Upper lobe of left lung (tissue), 6 donors: ENCODE measurements at regions not wholly inside any gene's neighbourhood (a gene's known extent, or its start where the extent isn't known, plus 50 kb on each side); places are given as distances from the start of the nearest gene placed in this dataset.
A peak's percentile ranks its signal among the peaks of the same experiment; 100 is the strongest.

Source experiments
- ATAC-seq, 2 donors: fragments of 200-7000 bp; cut with Tn5 transposase; one replicate each; pipeline ENCODE4 v1.9.1; 2022; ENCODE audit warnings: mild to moderate bottlenecking in 2 of 2, moderate library complexity in 2 of 2; ENCODE audit not compliant: low FRiP score in 2 of 2
- DNase-seq, 2 donors: peaks; one replicate each; pipeline ENCODE4 v3.0.0-alpha.2; 2019 to 2020
- H3K27ac ChIP-seq, 4 donors: fragments of 200-600 bp; sonication (generic); one replicate each; pipeline ENCODE4 v1.5.1; 2016 to 2019
- H3K27me3 ChIP-seq, 4 donors: fragments of 200-600 bp; sonication (generic); one replicate each; pipeline ENCODE4 v1.5.1; 2017 to 2019
- H3K36me3 ChIP-seq, 4 donors: fragments of 200-600 bp; sonication (generic); one replicate each; pipeline ENCODE4 v1.5.1; 2016 to 2019
- H3K4me1 ChIP-seq, 4 donors: fragments of 200-600 bp; sonication (generic); one replicate each; pipeline ENCODE4 v1.5.1; 2018 to 2019
- H3K4me3 ChIP-seq, 4 donors: fragments of 200-600 bp; sonication (generic); one replicate each; pipeline ENCODE4 v1.5.1; 2017 to 2019; ENCODE audit warnings: mild to moderate bottlenecking in 2 of 4, moderate library complexity in 1 of 4
- H3K9me3 ChIP-seq, 4 donors: fragments of 200-600 bp; sonication (generic); one replicate each; pipeline ENCODE4 v1.5.1; 2018 to 2019
- EP300 ChIP-seq, 4 donors: sonication (generic); formaldehyde crosslinking; IDR thresholded peaks; one replicate each; pipeline ENCODE4 v1.5.1; 2017; ENCODE audit warnings: antibody characterized with exemption in 4 of 4, control low read depth in 2 of 4
- POLR2A ChIP-seq, 4 donors: fragments of 450-650 bp; IDR thresholded peaks; one replicate each; pipeline ENCODE4 v1.5.1; 2016 to 2017; ENCODE audit warnings: antibody characterized with exemption in 4 of 4, mild to moderate bottlenecking in 2 of 4
- POLR2AphosphoS5 ChIP-seq, 2 donors: sonication (generic); formaldehyde crosslinking; IDR thresholded peaks; one replicate each; pipeline ENCODE4 v1.5.1; 2017; ENCODE audit warnings: antibody characterized with exemption in 2 of 2
- WGBS, 2 donors: methylation state at CpG; one replicate each; pipeline ENCODE4 v1.1.5; 2017 to 2018; 5-methylcytosine and 5-hydroxymethylcytosine counted together
- TF ChIP-seq, protein P1 (sequence below), 6 experiments: fragments of 450-650 bp in 4 of 6; fragments of 200-600 bp in 2 of 6; sonication (generic) in 2 of 6; IDR thresholded peaks; one replicate each; pipeline ENCODE4 v1.5.1; 2016 to 2019; ENCODE audit warnings: antibody characterized with exemption in 6 of 6
- donor health status: DM: no; HTN: no; CAD: no; lungs with moderate emphysema.
- donor health status: DM: no; HTN: yes; CAD: no; lungs with severe emphysema.

DNA sequence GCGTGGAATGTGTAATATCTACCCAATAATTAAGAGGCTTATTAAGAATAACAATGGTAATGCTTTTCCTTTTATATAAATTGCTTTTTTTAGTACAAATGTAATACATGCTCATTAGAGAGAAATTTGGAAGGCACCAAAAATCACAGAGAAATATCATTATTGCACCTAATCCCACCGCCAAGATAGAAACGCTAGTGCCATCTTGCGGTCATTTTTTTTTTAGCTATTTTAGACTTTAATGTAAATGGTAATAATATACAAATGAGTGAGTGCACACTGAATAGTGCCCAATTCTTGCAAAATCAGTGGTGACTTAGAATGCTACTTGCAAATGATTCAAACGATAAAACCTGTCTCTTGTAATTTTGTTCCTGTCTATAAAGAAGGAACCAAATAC is 576.8 kb upstream of the TMEM132C start:
- WGBS, 2 donors = 48 to 63% methylated on average over 5 of the region's 5 CpGs

DNA sequence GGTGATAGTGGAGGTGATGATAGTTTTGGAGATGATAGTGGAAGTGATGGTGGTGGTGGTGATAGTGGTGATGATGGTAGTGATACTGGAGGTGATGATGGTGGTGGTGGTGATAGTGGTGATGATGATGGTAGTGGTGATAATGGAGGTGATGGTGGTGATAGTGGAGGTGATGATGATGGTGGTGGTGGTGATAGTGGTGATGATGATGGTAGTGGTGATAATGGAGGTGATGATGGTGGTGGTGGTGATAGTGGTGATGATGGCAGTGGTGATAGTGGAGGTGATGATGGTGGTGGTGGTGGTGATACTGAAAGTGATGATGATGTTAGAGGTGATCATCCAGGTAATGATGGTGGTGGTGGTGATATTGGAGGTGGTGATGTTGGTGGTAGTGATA is 570.0 kb upstream of the TMEM132C start:
- H3K4me1 ChIP-seq = no peaks in the 10 kb centered on the region
- no peak overlapping the region for H3K4me3 ChIP-seq
- no peaks in the 10 kb centered on the region for H3K36me3 ChIP-seq
- TF ChIP-seq POLR2AphosphoS5 (IDR thresholded peaks at IDR 0.05) = no peak
- no peak for TF ChIP-seq EP300 (IDR thresholded peaks at IDR 0.05)
- no peak for TF ChIP-seq POLR2A (IDR thresholded peaks at IDR 0.05)
- TF ChIP-seq, protein P1, sequence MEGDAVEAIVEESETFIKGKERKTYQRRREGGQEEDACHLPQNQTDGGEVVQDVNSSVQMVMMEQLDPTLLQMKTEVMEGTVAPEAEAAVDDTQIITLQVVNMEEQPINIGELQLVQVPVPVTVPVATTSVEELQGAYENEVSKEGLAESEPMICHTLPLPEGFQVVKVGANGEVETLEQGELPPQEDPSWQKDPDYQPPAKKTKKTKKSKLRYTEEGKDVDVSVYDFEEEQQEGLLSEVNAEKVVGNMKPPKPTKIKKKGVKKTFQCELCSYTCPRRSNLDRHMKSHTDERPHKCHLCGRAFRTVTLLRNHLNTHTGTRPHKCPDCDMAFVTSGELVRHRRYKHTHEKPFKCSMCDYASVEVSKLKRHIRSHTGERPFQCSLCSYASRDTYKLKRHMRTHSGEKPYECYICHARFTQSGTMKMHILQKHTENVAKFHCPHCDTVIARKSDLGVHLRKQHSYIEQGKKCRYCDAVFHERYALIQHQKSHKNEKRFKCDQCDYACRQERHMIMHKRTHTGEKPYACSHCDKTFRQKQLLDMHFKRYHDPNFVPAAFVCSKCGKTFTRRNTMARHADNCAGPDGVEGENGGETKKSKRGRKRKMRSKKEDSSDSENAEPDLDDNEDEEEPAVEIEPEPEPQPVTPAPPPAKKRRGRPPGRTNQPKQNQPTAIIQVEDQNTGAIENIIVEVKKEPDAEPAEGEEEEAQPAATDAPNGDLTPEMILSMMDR (IDR thresholded peaks at IDR 0.05) = no peak
- H3K27ac ChIP-seq = no peak overlapping the region
- no peak for DNase-seq
- ATAC-seq = peak in 1 of 2 donors; percentile 71
- no peaks in the 10 kb centered on the region for H3K27me3 ChIP-seq
- no peaks in the 10 kb centered on the region for H3K9me3 ChIP-seq

More for the DNA sequence above, 576.8 kb upstream of the TMEM132C start:
- no peaks in the 10 kb centered on the region for H3K4me1 ChIP-seq
- ATAC-seq (no peak), DNase-seq (no peak)
- H3K36me3 ChIP-seq = no peaks in the 10 kb centered on the region
- no peak for TF ChIP-seq POLR2AphosphoS5 (IDR thresholded peaks at IDR 0.05)
- TF ChIP-seq, protein P1 (IDR thresholded peaks at IDR 0.05) = no peak
- no peak for TF ChIP-seq EP300 (IDR thresholded peaks at IDR 0.05)
- no peak for TF ChIP-seq POLR2A (IDR thresholded peaks at IDR 0.05)
- H3K9me3 ChIP-seq = no peaks in the 10 kb centered on the region
- no peaks in the 10 kb centered on the region for H3K27me3 ChIP-seq
- H3K27ac ChIP-seq = no peak overlapping the region
- no peak overlapping the region for H3K4me3 ChIP-seq

DNA sequence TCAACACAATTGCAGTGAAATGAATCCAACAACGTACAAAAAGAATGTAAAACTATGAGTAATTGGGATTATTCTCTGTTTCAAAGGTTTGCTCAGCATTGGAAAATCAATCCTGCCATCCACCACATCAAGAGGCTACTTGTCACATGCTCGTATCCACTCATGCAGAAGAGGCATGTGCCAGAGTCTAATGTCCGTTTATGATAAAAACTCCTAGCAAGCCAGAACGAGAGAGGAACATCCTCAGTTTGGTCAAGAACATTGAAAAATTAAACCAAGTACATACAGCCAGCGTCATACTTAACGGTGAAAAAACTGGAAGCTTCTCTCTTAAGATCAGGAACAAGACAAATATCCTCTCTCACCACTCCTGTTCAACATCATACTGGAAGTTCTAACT is 563.9 kb upstream of the TMEM132C start:
- DNase-seq = no peak
- TF ChIP-seq EP300 (IDR thresholded peaks at IDR 0.05) (no peak), POLR2AphosphoS5 (IDR thresholded peaks at IDR 0.05) (no peak), POLR2A (IDR thresholded peaks at IDR 0.05) (no peak)
- TF ChIP-seq, protein P1 (IDR thresholded peaks at IDR 0.05) = no peak
- Histone ChIP-seq H3K27ac (no peak overlapping the region), H3K4me1 (no peaks in the 10 kb centered on the region), H3K4me3 (no peak overlapping the region), H3K36me3 (no peaks in the 10 kb centered on the region), H3K9me3 (no peaks in the 10 kb centered on the region), H3K27me3 (no peaks in the 10 kb centered on the region)
- 68 to 71% methylated on average over 6 of the region's 6 CpGs for WGBS, 2 donors
- ATAC-seq = no peak

DNA sequence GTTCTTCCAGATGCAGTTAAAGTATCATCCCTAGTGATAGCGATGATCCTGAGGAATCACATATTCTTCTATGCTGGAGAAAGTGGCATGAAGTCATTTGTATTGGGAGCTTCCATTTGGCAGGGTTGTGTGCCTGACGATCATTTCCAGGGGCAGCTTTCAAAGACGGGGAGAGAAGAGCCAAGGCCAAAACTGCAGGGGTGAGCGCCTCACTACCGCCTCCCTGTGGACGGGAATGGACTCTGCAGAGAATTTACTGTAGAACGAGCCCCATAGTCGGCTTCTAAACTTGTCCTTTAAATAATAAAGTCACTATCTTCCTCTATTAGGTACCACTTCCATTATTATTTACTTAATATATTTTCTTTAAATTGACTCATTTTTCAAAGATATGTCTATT is 555.9 kb upstream of the TMEM132C start:
- no peak for DNase-seq
- Histone ChIP-seq H3K27ac (no peak overlapping the region), H3K4me1 (no peaks in the 10 kb centered on the region), H3K36me3 (no peaks in the 10 kb centered on the region), H3K27me3 (no peaks in the 10 kb centered on the region), H3K4me3 (no peak overlapping the region), H3K9me3 (no peaks in the 10 kb centered on the region)
- 52 to 53% methylated on average over 8 of the region's 8 CpGs for WGBS, 2 donors
- TF ChIP-seq, protein P1 (IDR thresholded peaks at IDR 0.05) = no peak
- no peak for TF ChIP-seq EP300 (IDR thresholded peaks at IDR 0.05)
- ATAC-seq = no peak

DNA sequence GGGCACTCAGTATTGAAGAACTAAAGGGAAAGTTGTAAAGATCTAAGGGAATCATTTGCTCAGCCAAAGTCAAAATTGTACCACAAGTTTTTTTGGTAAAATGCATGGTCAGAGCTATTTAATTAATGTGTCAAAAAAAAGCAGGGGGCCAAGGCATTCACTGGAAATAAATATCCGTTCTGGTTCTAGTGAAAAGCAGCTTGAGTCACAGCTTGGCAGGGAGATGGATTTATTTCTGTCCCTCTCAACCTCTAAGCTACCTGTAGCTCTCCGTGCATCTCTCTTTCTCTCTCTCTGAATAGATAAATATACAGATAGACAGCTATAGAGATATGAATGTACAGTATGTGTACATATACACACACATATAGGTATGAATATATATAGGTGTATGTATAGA is 554.4 kb upstream of the TMEM132C start:
- no peak for ATAC-seq
- Histone ChIP-seq H3K4me3 (no peak overlapping the region), H3K27me3 (no peaks in the 10 kb centered on the region), H3K9me3 (no peaks in the 10 kb centered on the region), H3K27ac (no peak overlapping the region), H3K4me1 (no peaks in the 10 kb centered on the region), H3K36me3 (no peaks in the 10 kb centered on the region)
- 61 to 80% methylated on average over 2 of the region's 2 CpGs for WGBS, 2 donors
- DNase-seq = no peak
- no peak for TF ChIP-seq POLR2A (IDR thresholded peaks at IDR 0.05)
- TF ChIP-seq, protein P1 (IDR thresholded peaks at IDR 0.05) = no peak
- TF ChIP-seq EP300 (IDR thresholded peaks at IDR 0.05) = no peak
- TF ChIP-seq POLR2AphosphoS5 (IDR thresholded peaks at IDR 0.05) = no peak
